H9 (cell line): ENCODE measurements at regions not wholly inside any gene's neighbourhood (a gene's known extent, or its start where the extent isn't known, plus 50 kb on each side); places are given as distances from the start of the nearest gene placed in this dataset.

ENCODE experiments used
- DNase-seq: peaks from one replicate; pipeline ENCODE4 v3.0.0-alpha.2; 2017
- H2AFZ ChIP-seq: one replicate; pipeline ENCODE4 v1.6.1; 2013; ENCODE audit warnings: mild to moderate bottlenecking, low read length, control low read depth, moderate library complexity
- H2AK5ac ChIP-seq: 2 replicates; pipeline ENCODE4 v1.6.1; 2013; ENCODE audit warnings: low read length, control low read depth, mixed read lengths; ENCODE audit not compliant: insufficient read length
- H2BK120ac ChIP-seq: one replicate; pipeline ENCODE4 v1.6.1; 2013; ENCODE audit warnings: low read depth, mild to moderate bottlenecking, low read length, control low read depth, inconsistent platforms; ENCODE audit not compliant: poor library complexity, severe bottlenecking
- H2BK12ac ChIP-seq: 2 replicates; pipeline ENCODE4 v1.6.1; 2013; ENCODE audit warnings: low read length, control low read depth, mixed read lengths, low read depth; ENCODE audit not compliant: insufficient read length
- H2BK15ac ChIP-seq: 2 replicates; pipeline ENCODE4 v1.6.1; 2013; ENCODE audit warnings: low read depth, low read length, control low read depth
- H2BK20ac ChIP-seq: one replicate; pipeline ENCODE4 v1.6.1; 2013; ENCODE audit warnings: low read depth, mild to moderate bottlenecking, low read length, control low read depth, inconsistent platforms; ENCODE audit not compliant: poor library complexity, severe bottlenecking
- H2BK5ac ChIP-seq: 2 replicates; pipeline ENCODE4 v1.6.1; 2013; ENCODE audit warnings: low read length, control low read depth, mixed read lengths; ENCODE audit not compliant: insufficient read length
- H3K14ac ChIP-seq: 2 replicates; pipeline ENCODE4 v1.6.1; 2013; ENCODE audit warnings: low read length, control low read depth; ENCODE audit not compliant: insufficient read depth
- H3K18ac ChIP-seq: 2 replicates; pipeline ENCODE4 v1.6.1; 2013; ENCODE audit warnings: low read depth, mild to moderate bottlenecking, mixed read lengths, low read length, control low read depth; ENCODE audit not compliant: insufficient read length
- H3K23ac ChIP-seq: 2 replicates; pipeline ENCODE4 v1.6.1; 2013; ENCODE audit warnings: low read length, control low read depth, mixed read lengths, low read depth; ENCODE audit not compliant: insufficient read length
- H3K23me2 ChIP-seq: 2 replicates; pipeline ENCODE4 v1.6.1; 2013; ENCODE audit warnings: low read depth, mild to moderate bottlenecking, mixed read lengths, low read length, control low read depth; ENCODE audit not compliant: insufficient read length, poor library complexity, severe bottlenecking
- H3K27ac ChIP-seq: 2 replicates; pipeline ENCODE4 v1.5.1; 2013; ENCODE audit warnings: low read length, control low read depth, mixed read lengths, low read depth; ENCODE audit not compliant: insufficient read length
- H3K27me3 ChIP-seq: 2 replicates; pipeline ENCODE4 v1.6.1; 2013; ENCODE audit warnings: low read length, control low read depth, inconsistent platforms; ENCODE audit not compliant: insufficient read depth
- H3K4ac ChIP-seq: 2 replicates; pipeline ENCODE4 v1.6.1; 2013; ENCODE audit warnings: low read depth, mild to moderate bottlenecking, control low read depth, inconsistent platforms, low read length, moderate library complexity
- H3K4me1 ChIP-seq: 2 replicates; pipeline ENCODE4 v1.6.1; 2013; ENCODE audit warnings: low read length, control low read depth, inconsistent platforms; ENCODE audit not compliant: insufficient read depth
- H3K4me2 ChIP-seq: 2 replicates; pipeline ENCODE4 v1.6.1; 2013; ENCODE audit warnings: low read length, control low read depth, mixed read lengths; ENCODE audit not compliant: insufficient read length, insufficient read depth
- H3K56ac ChIP-seq: 2 replicates; pipeline ENCODE4 v1.6.1; 2013; ENCODE audit warnings: low read depth, mild to moderate bottlenecking, mixed read lengths, low read length, control low read depth; ENCODE audit not compliant: insufficient read length
- H3K79me1 ChIP-seq: 2 replicates; pipeline ENCODE4 v1.6.1; 2013; ENCODE audit warnings: low read depth, mild to moderate bottlenecking, moderate library complexity, low read length, control low read depth, inconsistent platforms; ENCODE audit not compliant: insufficient read depth, poor library complexity, severe bottlenecking
- H3K79me2 ChIP-seq: 2 replicates; pipeline ENCODE4 v1.6.1; 2013; ENCODE audit warnings: low read length, control low read depth, inconsistent platforms; ENCODE audit not compliant: insufficient read depth
- H3K9ac ChIP-seq: 2 replicates; pipeline ENCODE4 v1.6.1; 2013; ENCODE audit warnings: low read length, control low read depth, mixed read lengths; ENCODE audit not compliant: insufficient read length; ENCODE audit errors: extremely low read depth
- H3K9me3 ChIP-seq: one replicate; pipeline ENCODE4 v1.6.1; 2013; ENCODE audit warnings: low read depth, low read length, inconsistent platforms; ENCODE audit not compliant: control insufficient read depth
- H3T11ph ChIP-seq: one replicate; pipeline ENCODE4 v1.6.1; 2013; ENCODE audit warnings: mild to moderate bottlenecking, low read length, control low read depth, inconsistent platforms
- H4K20me1 ChIP-seq: one replicate; pipeline ENCODE4 v1.6.1; 2013; ENCODE audit not compliant: control insufficient read depth, insufficient read length, insufficient read depth
- H4K5ac ChIP-seq: 2 replicates; pipeline ENCODE4 v1.6.1; 2013; ENCODE audit warnings: low read depth, mild to moderate bottlenecking, mixed read lengths, low read length, control low read depth; ENCODE audit not compliant: insufficient read length
- H4K8ac ChIP-seq: replicated peaks from 2 replicates; pipeline ENCODE4 v1.6.1; 2013; ENCODE audit warnings: low read length, control low read depth, mixed read lengths, low read depth; ENCODE audit not compliant: insufficient read length
- H4K91ac ChIP-seq: 2 replicates; pipeline ENCODE4 v1.6.1; 2013; ENCODE audit warnings: low read depth, mild to moderate bottlenecking, moderate library complexity, mixed read lengths, low read length, control low read depth; ENCODE audit not compliant: insufficient read length
- H3K27ac Mint-ChIP-seq, 3 experiments: 2 replicates in 2 of 3; 3 replicates in 1 of 3; pipeline ENCODE4 v1.8.0; 2020 to 2021; ENCODE audit warnings: mixed read lengths in 3 of 3, mild to moderate bottlenecking in 1 of 3, moderate library complexity in 1 of 3
- H3K27me3 Mint-ChIP-seq: 2 replicates; pipeline ENCODE4 v1.8.0; 2021; ENCODE audit warnings: low read depth, mild to moderate bottlenecking, moderate library complexity, mixed read lengths
- H3K36me3 Mint-ChIP-seq, 3 experiments: 2 replicates in 2 of 3; 3 replicates in 1 of 3; pipeline ENCODE4 v1.8.0; 2020 to 2021; ENCODE audit warnings: low read depth in 3 of 3, mixed read lengths in 3 of 3; ENCODE audit not compliant: insufficient read depth in 1 of 3
- H3K4me1 Mint-ChIP-seq, 2 experiments: 2 replicates each; pipeline ENCODE4 v1.8.0; 2020; ENCODE audit warnings: mixed read lengths in 2 of 2
- H3K4me3 Mint-ChIP-seq, 2 experiments: 2 replicates in 1 of 2; 3 replicates in 1 of 2; pipeline ENCODE4 v1.8.0; 2020 to 2021; ENCODE audit warnings: mild to moderate bottlenecking in 2 of 2, mixed read lengths in 2 of 2, moderate library complexity in 1 of 2
- H3K9me3 Mint-ChIP-seq, 2 experiments: 2 replicates in 1 of 2; 3 replicates in 1 of 2; pipeline ENCODE4 v1.8.0; 2020; ENCODE audit warnings: mild to moderate bottlenecking in 2 of 2, mixed read lengths in 2 of 2, moderate library complexity in 1 of 2
- WGBS: extraction: QIAGEN DNeasy Blood & Tissue Kit; methylation state at CpG from one replicate; pipeline ENCODE4 v1.1.7; 2013; ENCODE audit warnings: missing lambda C conversion rate, low lambda C conversion rate, mixed read lengths; ENCODE audit not compliant: insufficient read length; ENCODE audit errors: extremely low coverage; 5-methylcytosine and 5-hydroxymethylcytosine counted together
- TF ChIP-seq, protein P1 (sequence below): fragments of 200-600 bp; sonication (generic); conservative IDR thresholded peaks from 3 replicates; pipeline ENCODE4 v1.8.0; 2021; ENCODE audit warnings: antibody characterized with exemption, mild to moderate bottlenecking

- no peaks in the 10 kb centered on the region for H3K9me3 Mint-ChIP-seq
Measured at GRCh38 chr7:156203923-156204322, 391.7 kb upstream of the SHH start.

More at GRCh38 chr7:156203923-156204322, 391.7 kb upstream of the SHH start:
- Histone ChIP-seq H3K4me2 (no peak overlapping the region), H3K56ac (no peak overlapping the region), H4K5ac (no peak overlapping the region), H4K91ac (no peak overlapping the region), H3K27me3 (no peaks in the 10 kb centered on the region), H3K23me2 (no peaks in the 10 kb centered on the region), H3K14ac (no peak overlapping the region), H3K27ac (no peak overlapping the region), H3K18ac (no peak overlapping the region), H3K23ac (no peak overlapping the region), H2BK20ac (no peak overlapping the region), H3T11ph (no peak overlapping the region), H3K9me3 (no peaks in the 10 kb centered on the region), H2BK5ac (no peak overlapping the region), H2AK5ac (no peak overlapping the region), H3K4ac (no peak overlapping the region), H4K20me1 (no peaks in the 10 kb centered on the region), H2BK12ac (no peak overlapping the region), H2AFZ (no peak overlapping the region), H4K8ac (no peak overlapping the region), H3K4me1 (no peaks in the 10 kb centered on the region), H3K79me2 (no peaks in the 10 kb centered on the region), H3K9ac (no peak overlapping the region), H3K79me1 (no peaks in the 10 kb centered on the region), H2BK15ac (no peak overlapping the region), H2BK120ac (no peak overlapping the region)
- WGBS, result no CpG with 5 or more reads among the region's 10 CpGs
- Mint-ChIP-seq H3K27ac (no peak overlapping the region), H3K4me3 (no peak overlapping the region), H3K27me3 (peaks cover 3% of the 10 kb centered on the region), H3K36me3 (no peaks in the 10 kb centered on the region), H3K4me1 (no peaks in the 10 kb centered on the region)
- DNase-seq, result no peak
- TF ChIP-seq, protein P1, sequence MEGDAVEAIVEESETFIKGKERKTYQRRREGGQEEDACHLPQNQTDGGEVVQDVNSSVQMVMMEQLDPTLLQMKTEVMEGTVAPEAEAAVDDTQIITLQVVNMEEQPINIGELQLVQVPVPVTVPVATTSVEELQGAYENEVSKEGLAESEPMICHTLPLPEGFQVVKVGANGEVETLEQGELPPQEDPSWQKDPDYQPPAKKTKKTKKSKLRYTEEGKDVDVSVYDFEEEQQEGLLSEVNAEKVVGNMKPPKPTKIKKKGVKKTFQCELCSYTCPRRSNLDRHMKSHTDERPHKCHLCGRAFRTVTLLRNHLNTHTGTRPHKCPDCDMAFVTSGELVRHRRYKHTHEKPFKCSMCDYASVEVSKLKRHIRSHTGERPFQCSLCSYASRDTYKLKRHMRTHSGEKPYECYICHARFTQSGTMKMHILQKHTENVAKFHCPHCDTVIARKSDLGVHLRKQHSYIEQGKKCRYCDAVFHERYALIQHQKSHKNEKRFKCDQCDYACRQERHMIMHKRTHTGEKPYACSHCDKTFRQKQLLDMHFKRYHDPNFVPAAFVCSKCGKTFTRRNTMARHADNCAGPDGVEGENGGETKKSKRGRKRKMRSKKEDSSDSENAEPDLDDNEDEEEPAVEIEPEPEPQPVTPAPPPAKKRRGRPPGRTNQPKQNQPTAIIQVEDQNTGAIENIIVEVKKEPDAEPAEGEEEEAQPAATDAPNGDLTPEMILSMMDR, result no peak
